Neural progenitor cell (in vitro differentiated cells): ENCODE measurements at regions not wholly inside any gene's neighbourhood (a gene's known extent, or its start where the extent isn't known, plus 50 kb on each side); places are given as distances from the start of the nearest gene placed in this dataset.

ENCODE experiments used
- DNase-seq: peaks from one replicate; pipeline ENCODE4 v3.0.0-alpha.2; 2016; ENCODE audit warnings: low spot score
- H2AFZ ChIP-seq: fragments of 200-600 bp; sonication (generic); replicated peaks from 2 replicates; pipeline ENCODE4 v1.6.1; 2016; ENCODE audit warnings: antibody characterized with exemption
- H3F3A ChIP-seq: fragments of 200-600 bp; sonication (generic); 2 replicates; pipeline ENCODE4 v1.6.1; 2016; ENCODE audit warnings: antibody characterized with exemption, low read depth
- H3K27ac ChIP-seq: fragments of 200-600 bp; sonication (generic); 2 replicates; pipeline ENCODE4 v1.5.1; 2016; ENCODE audit warnings: mild to moderate bottlenecking
- H3K27me3 ChIP-seq: fragments of 200-600 bp; sonication (generic); 2 replicates; pipeline ENCODE4 v1.6.1; 2016; ENCODE audit warnings: mild to moderate bottlenecking, moderate library complexity
- H3K36me3 ChIP-seq: fragments of 200-600 bp; sonication (generic); 2 replicates; pipeline ENCODE4 v1.5.1; 2016
- H3K4me1 ChIP-seq: fragments of 200-600 bp; sonication (generic); 2 replicates; pipeline ENCODE4 v1.6.1; 2016; ENCODE audit warnings: mixed run types
- H3K4me2 ChIP-seq: fragments of 200-600 bp; sonication (generic); 2 replicates; pipeline ENCODE4 v1.6.1; 2016
- H3K4me3 ChIP-seq: fragments of 200-600 bp; sonication (generic); 2 replicates; pipeline ENCODE4 v1.5.1; 2016
- H3K79me2 ChIP-seq: fragments of 200-600 bp; sonication (generic); 2 replicates; pipeline ENCODE4 v1.6.1; 2016; ENCODE audit warnings: low read depth
- H3K9ac ChIP-seq: fragments of 200-600 bp; sonication (generic); 2 replicates; pipeline ENCODE4 v1.6.1; 2016
- H3K9me3 ChIP-seq: fragments of 200-600 bp; sonication (generic); 2 replicates; pipeline ENCODE4 v1.5.1; 2016; ENCODE audit warnings: low read depth
- H4K20me1 ChIP-seq: fragments of 200-600 bp; sonication (generic); 2 replicates; pipeline ENCODE4 v1.6.1; 2016; ENCODE audit warnings: low read depth
- H3K27ac Mint-ChIP-seq: 3 replicates; pipeline ENCODE4 v1.8.0; 2021; ENCODE audit warnings: mixed read lengths
- H3K27me3 Mint-ChIP-seq: 2 replicates; pipeline ENCODE4 v1.8.0; 2022; ENCODE audit warnings: low read depth, mild to moderate bottlenecking, inconsistent platforms, moderate library complexity, mixed read lengths; ENCODE audit not compliant: insufficient read depth
- H3K36me3 Mint-ChIP-seq: 3 replicates; pipeline ENCODE4 v1.8.0; 2021; ENCODE audit warnings: mixed read lengths
- H3K4me1 Mint-ChIP-seq: 3 replicates; pipeline ENCODE4 v1.8.0; 2021; ENCODE audit warnings: mixed read lengths
- H3K4me3 Mint-ChIP-seq: 3 replicates; pipeline ENCODE4 v1.8.0; 2021; ENCODE audit warnings: mild to moderate bottlenecking, moderate library complexity, mixed read lengths
- H3K9me3 Mint-ChIP-seq: 3 replicates; pipeline ENCODE4 v1.8.0; 2020; ENCODE audit warnings: mixed read lengths
- CTCF ChIP-seq: fragments of 200-600 bp; sonication (generic); IDR thresholded peaks from 2 replicates; pipeline ENCODE4 v1.5.1; 2017; ENCODE audit warnings: antibody characterized with exemption, mild to moderate bottlenecking
- EZH2 ChIP-seq: fragments of 200-600 bp; sonication (generic); IDR thresholded peaks from 2 replicates; pipeline ENCODE4 v1.6.1; 2017; ENCODE audit warnings: antibody characterized with exemption, mild to moderate bottlenecking, moderate library complexity
- EZH2phosphoT487 ChIP-seq: fragments of 200-600 bp; sonication (generic); IDR thresholded peaks from 2 replicates; pipeline ENCODE4 v1.6.1; 2017; ENCODE audit warnings: antibody characterized with exemption

GRCh38 chr3:135532021-135532420, 433.5 kb upstream of the PPP2R3A start:
- H3K27ac Mint-ChIP-seq: no peak overlapping the region
- no peaks in the 10 kb centered on the region for H3F3A ChIP-seq
- H3K36me3 ChIP-seq: no peaks in the 10 kb centered on the region
- no peaks in the 10 kb centered on the region for H3K4me1 Mint-ChIP-seq
- no peaks in the 10 kb centered on the region for H4K20me1 ChIP-seq
- DNase-seq: no peak
- no peak overlapping the region for H3K4me3 ChIP-seq
- H3K4me1 ChIP-seq: no peaks in the 10 kb centered on the region
- no peaks in the 10 kb centered on the region for H3K36me3 Mint-ChIP-seq
- H3K27ac ChIP-seq: no peak overlapping the region
- H3K9me3 ChIP-seq: no peaks in the 10 kb centered on the region
- no peak overlapping the region for H2AFZ ChIP-seq
- H3K79me2 ChIP-seq: no peaks in the 10 kb centered on the region
- no peaks in the 10 kb centered on the region for H3K9me3 Mint-ChIP-seq
- no peaks in the 10 kb centered on the region for H3K27me3 ChIP-seq
- H3K27me3 Mint-ChIP-seq: peaks cover 3% of the 10 kb centered on the region
- no peak for TF ChIP-seq CTCF
- TF ChIP-seq EZH2: no peak
- TF ChIP-seq EZH2phosphoT487: no peak
- no peak overlapping the region for H3K4me3 Mint-ChIP-seq
- H3K4me2 ChIP-seq: no peak overlapping the region
- no peak overlapping the region for H3K9ac ChIP-seq

GRCh38 chr3:135538123-135538522, 427.4 kb upstream of the PPP2R3A start:
- no peak overlapping the region for H3K9ac ChIP-seq
- H2AFZ ChIP-seq: no peak overlapping the region
- DNase-seq: no peak
- no peaks in the 10 kb centered on the region for H3K9me3 Mint-ChIP-seq
- no peaks in the 10 kb centered on the region for H3K27me3 ChIP-seq
- no peak for TF ChIP-seq CTCF
- no peak for TF ChIP-seq EZH2
- no peak for TF ChIP-seq EZH2phosphoT487
- H3K27ac ChIP-seq: no peak overlapping the region
- no peak overlapping the region for H3K4me2 ChIP-seq
- H3K27me3 Mint-ChIP-seq: peaks cover 3% of the 10 kb centered on the region
- H3K4me3 Mint-ChIP-seq: no peak overlapping the region
- H3K79me2 ChIP-seq: no peaks in the 10 kb centered on the region
- H3K36me3 ChIP-seq: no peaks in the 10 kb centered on the region
- H3K27ac Mint-ChIP-seq: no peak overlapping the region
- no peaks in the 10 kb centered on the region for H3K9me3 ChIP-seq
- H3K4me1 ChIP-seq: no peaks in the 10 kb centered on the region
- no peaks in the 10 kb centered on the region for H3F3A ChIP-seq
- no peaks in the 10 kb centered on the region for H3K4me1 Mint-ChIP-seq
- H4K20me1 ChIP-seq: no peaks in the 10 kb centered on the region
- H3K4me3 ChIP-seq: no peak overlapping the region
- H3K36me3 Mint-ChIP-seq: no peaks in the 10 kb centered on the region

- H2AFZ ChIP-seq: no peak overlapping the region
- Mint-ChIP-seq H3K9me3 (no peaks in the 10 kb centered on the region), H3K36me3 (no peaks in the 10 kb centered on the region), H3K4me3 (no peak overlapping the region), H3K27ac (no peak overlapping the region), H3K4me1 (no peaks in the 10 kb centered on the region), H3K27me3 (peaks cover 3% of the 10 kb centered on the region)
- H3K9ac ChIP-seq: no peak overlapping the region
- no peaks in the 10 kb centered on the region for H4K20me1 ChIP-seq
- H3K27ac ChIP-seq: no peak overlapping the region
- H3K4me1 ChIP-seq: no peaks in the 10 kb centered on the region
- no peak for DNase-seq
- H3K27me3 ChIP-seq: no peaks in the 10 kb centered on the region
- no peak overlapping the region for H3K4me2 ChIP-seq
- no peaks in the 10 kb centered on the region for H3K36me3 ChIP-seq
- no peak for TF ChIP-seq EZH2
- TF ChIP-seq CTCF: no peak
- TF ChIP-seq EZH2phosphoT487: no peak
- no peak overlapping the region for H3K4me3 ChIP-seq
- no peaks in the 10 kb centered on the region for H3F3A ChIP-seq
- H3K9me3 ChIP-seq: no peaks in the 10 kb centered on the region
- H3K79me2 ChIP-seq: no peaks in the 10 kb centered on the region
These were observed 426.2 kb upstream of the PPP2R3A start for GRCh38 chr3:135539351-135539750.

- H2AFZ ChIP-seq: no peak overlapping the region
- H3K4me3 Mint-ChIP-seq: no peak overlapping the region
- H3K9me3 Mint-ChIP-seq: no peaks in the 10 kb centered on the region
- no peaks in the 10 kb centered on the region for H3K36me3 Mint-ChIP-seq
- DNase-seq: no peak
- no peaks in the 10 kb centered on the region for H3K4me1 ChIP-seq
- H3K9me3 ChIP-seq: no peaks in the 10 kb centered on the region
- no peaks in the 10 kb centered on the region for H3K79me2 ChIP-seq
- no peaks in the 10 kb centered on the region for H3K36me3 ChIP-seq
- H3F3A ChIP-seq: no peaks in the 10 kb centered on the region
- no peak for TF ChIP-seq EZH2phosphoT487
- TF ChIP-seq CTCF: no peak
- TF ChIP-seq EZH2: no peak
- no peak overlapping the region for H3K27ac Mint-ChIP-seq
- no peaks in the 10 kb centered on the region for H4K20me1 ChIP-seq
- H3K4me3 ChIP-seq: no peak overlapping the region
- no peaks in the 10 kb centered on the region for H3K4me1 Mint-ChIP-seq
- no peak overlapping the region for H3K9ac ChIP-seq
- H3K4me2 ChIP-seq: no peak overlapping the region
- H3K27me3 ChIP-seq: no peaks in the 10 kb centered on the region
- no peak overlapping the region for H3K27ac ChIP-seq
- peaks cover 3% of the 10 kb centered on the region for H3K27me3 Mint-ChIP-seq
These were observed 425.7 kb upstream of the PPP2R3A start for GRCh38 chr3:135539854-135540253.
